ENCODE measurements at regions not wholly inside any gene's neighbourhood (a gene's known extent, or its start where the extent isn't known, plus 50 kb on each side); places are given as distances from the start of the nearest gene placed in this dataset.
"Not testable (repeated sequence)": the region's sequence is repeated elsewhere in the genome, so short reads cannot be mapped to it uniquely, and the experiment has no call there.

- no peak for DNase-seq
These were observed 420.3 kb downstream of the GABRG2 start for GRCh38 chr5:162487528-162488525.

GRCh38 chr5:162496100-162496808 is 428.7 kb downstream of the GABRG2 start:
- DNase-seq = no peak

GRCh38 chr5:162497455-162497854 is 429.9 kb downstream of the GABRG2 start:
- no peak for DNase-seq

- DNase-seq = no peak
These were observed 435.2 kb downstream of the GABRG2 start for GRCh38 chr5:162502780-162503179.

- DNase-seq = no peak
These were observed 436.2 kb downstream of the GABRG2 start for GRCh38 chr5:162503796-162504195.

- DNase-seq = no peak
These were observed 445.5 kb downstream of the GABRG2 start for GRCh38 chr5:162512935-162513565.

GRCh38 chr5:162514116-162514515 is 446.5 kb downstream of the GABRG2 start:
- no peak for DNase-seq

- DNase-seq = no peak
These were observed 453.3 kb downstream of the GABRG2 start for GRCh38 chr5:162520878-162521277.

- DNase-seq = no peak
These were observed 461.6 kb downstream of the GABRG2 start for GRCh38 chr5:162529209-162529608.

- DNase-seq = no peak
These were observed 462.3 kb downstream of the GABRG2 start for GRCh38 chr5:162529886-162530285.

- no peak for DNase-seq
These were observed 475.9 kb downstream of the GABRG2 start for GRCh38 chr5:162543437-162543836.

GRCh38 chr5:162544905-162545304 is 477.3 kb downstream of the GABRG2 start:
- DNase-seq = no peak

GRCh38 chr5:162550236-162550635 is 482.7 kb downstream of the GABRG2 start:
- no peak for DNase-seq

- no peak for DNase-seq
These were observed 490.5 kb downstream of the GABRG2 start for GRCh38 chr5:162558120-162558519.

GRCh38 chr5:162567644-162568043 is 500.1 kb downstream of the GABRG2 start:
- DNase-seq = no peak

GRCh38 chr5:162573758-162574157 is 506.2 kb downstream of the GABRG2 start:
- no peak for DNase-seq

- no peak for DNase-seq
These were observed 524.2 kb downstream of the GABRG2 start for GRCh38 chr5:162591724-162592123.

GRCh38 chr5:162593881-162594280 is 526.3 kb downstream of the GABRG2 start:
- no peak for DNase-seq

- DNase-seq = no peak
These were observed 536.0 kb downstream of the GABRG2 start for GRCh38 chr5:162603443-162604070.

- no peak for DNase-seq
These were observed 540.3 kb downstream of the GABRG2 start for GRCh38 chr5:162607879-162608278.

GRCh38 chr5:162621726-162622263 is 554.2 kb downstream of the GABRG2 start:
- DNase-seq = not testable (repeated sequence)

- DNase-seq = no peak
These were observed 556.5 kb downstream of the GABRG2 start for GRCh38 chr5:162624110-162624509.

- DNase-seq = no peak
These were observed 569.9 kb downstream of the GABRG2 start for GRCh38 chr5:162637481-162637880.
